Smooth muscle cell of the brain vasculature (primary cell): ENCODE measurements at regions not wholly inside any gene's neighbourhood (a gene's known extent, or its start where the extent isn't known, plus 50 kb on each side); places are given as distances from the start of the nearest gene placed in this dataset.
"Not testable (repeated sequence)": the region's sequence is repeated elsewhere in the genome, so short reads cannot be mapped to it uniquely, and the experiment has no call there.

Experiments used
- DNase-seq: peaks from one replicate; pipeline ENCODE4 v3.0.0-alpha.2; 2012; ENCODE audit warnings: low read depth, low spot score

GRCh38 chr6:131427434-131428058 lies 145.5 kb upstream of the ARG1 start:
- no peak for DNase-seq

- no peak for DNase-seq
Observed at GRCh38 chr6:131430531-131430930, 142.5 kb upstream of the ARG1 start.

GRCh38 chr6:131431718-131432117 lies 141.3 kb upstream of the ARG1 start:
- DNase-seq: no peak

GRCh38 chr6:131433927-131434326 lies 139.1 kb upstream of the ARG1 start:
- no peak for DNase-seq

- no peak for DNase-seq
Observed at GRCh38 chr6:131436358-131436757, 136.7 kb upstream of the ARG1 start.

GRCh38 chr6:131443014-131443413 lies 130.0 kb upstream of the ARG1 start:
- DNase-seq: no peak

- DNase-seq: no peak
Observed at GRCh38 chr6:131443514-131443913, 129.5 kb upstream of the ARG1 start.

- not testable (repeated sequence) for DNase-seq
Observed at GRCh38 chr6:131445356-131445755, 127.7 kb upstream of the ARG1 start.

- DNase-seq: no peak
Observed at GRCh38 chr6:131450861-131451260, 122.2 kb upstream of the ARG1 start.

GRCh38 chr6:131451321-131452144 lies 121.5 kb upstream of the ARG1 start:
- DNase-seq: no peak

- DNase-seq: no peak
Observed at GRCh38 chr6:131453803-131454202, 119.2 kb upstream of the ARG1 start.

- DNase-seq: no peak
Observed at GRCh38 chr6:131456565-131456964, 116.5 kb upstream of the ARG1 start.

- no peak for DNase-seq
Observed at GRCh38 chr6:131459005-131459404, 114.0 kb upstream of the ARG1 start.

GRCh38 chr6:131460614-131461000 lies 112.4 kb upstream of the ARG1 start:
- no peak for DNase-seq

GRCh38 chr6:131469130-131469529 lies 103.9 kb upstream of the ARG1 start:
- DNase-seq: no peak

GRCh38 chr6:131470534-131470933 lies 102.5 kb upstream of the ARG1 start:
- DNase-seq: no peak

GRCh38 chr6:131471331-131471730 lies 101.7 kb upstream of the ARG1 start:
- DNase-seq: no peak

GRCh38 chr6:131473303-131473702 lies 99.7 kb upstream of the ARG1 start:
- not testable (repeated sequence) for DNase-seq

GRCh38 chr6:131476362-131476761 lies 96.7 kb upstream of the ARG1 start:
- DNase-seq: no peak

- not testable (repeated sequence) for DNase-seq
Observed at GRCh38 chr6:131478740-131479211, 94.2 kb upstream of the ARG1 start.

GRCh38 chr6:131486608-131487007 lies 86.4 kb upstream of the ARG1 start:
- no peak for DNase-seq

GRCh38 chr6:131488780-131489179 lies 84.2 kb upstream of the ARG1 start:
- DNase-seq: no peak

GRCh38 chr6:131490441-131490840 lies 82.6 kb upstream of the ARG1 start:
- DNase-seq: no peak
